CD4-positive, alpha-beta T cell (primary cell): ENCODE measurements at regions not wholly inside any gene's neighbourhood (a gene's known extent, or its start where the extent isn't known, plus 50 kb on each side); places are given as distances from the start of the nearest gene placed in this dataset.

ENCODE experiments used
- ATAC-seq: fragments of 200-7000 bp; cut with Tn5 transposase; one replicate; pipeline ENCODE4 v1.10.0; 2022; ENCODE audit warnings: mild to moderate bottlenecking; ENCODE audit not compliant: poor library complexity
- CTCF ChIA-PET: fragments of 350-600 bp; sonication (Branson Sonifier 250); formaldehyde crosslinking; loops from one replicate; lab custom pipeline; 2021; ENCODE audit warnings: antibody characterized with exemption, inconsistent platforms; lab: Charles Lee
- POLR2A ChIA-PET: fragments of 350-600 bp; sonication (Branson Sonifier 250); formaldehyde crosslinking; loops from one replicate; lab custom pipeline; 2021; ENCODE audit warnings: antibody characterized with exemption, inconsistent platforms; lab: Charles Lee
- DNase-seq, 14 experiments: peaks; one replicate each; pipeline ENCODE4 v3.0.0-alpha.2; 2013 to 2020; ENCODE audit warnings: mixed read lengths in 2 of 14
- H3K27ac ChIP-seq, 2 donors: one replicate each; pipeline versions ENCODE4 v1.5.1 to v1.7.0; 2013; ENCODE audit warnings: low read length in 2 of 2, low read depth in 1 of 2, mild to moderate bottlenecking in 1 of 2
- H3K27me3 ChIP-seq, 2 experiments: 1 replicate in 1 of 2; 2 replicates in 1 of 2; pipeline versions ENCODE4 v1.6.1 to v1.7.0; 2013; ENCODE audit warnings: low read length in 2 of 2, control low read depth in 1 of 2, mild to moderate bottlenecking in 1 of 2, moderate library complexity in 1 of 2; ENCODE audit not compliant: insufficient read depth in 2 of 2, control insufficient read depth in 1 of 2
- H3K36me3 ChIP-seq: one replicate; pipeline ENCODE4 v1.6.1; 2013; ENCODE audit warnings: low read length, control low read depth; ENCODE audit not compliant: insufficient read depth
- H3K4me1 ChIP-seq: one replicate; pipeline ENCODE4 v1.6.1; 2013; ENCODE audit warnings: low read length, control low read depth; ENCODE audit not compliant: insufficient read depth
- H3K4me3 ChIP-seq: one replicate; pipeline ENCODE4 v1.5.1; 2013; ENCODE audit warnings: mild to moderate bottlenecking, low read length, moderate library complexity
- H3K9me3 ChIP-seq, 2 experiments: 1 replicate in 1 of 2; 2 replicates in 1 of 2; pipeline versions ENCODE4 v1.6.1 to v1.7.0; 2013; ENCODE audit warnings: low read length in 2 of 2, mild to moderate bottlenecking in 2 of 2, control low read depth in 1 of 2, moderate library complexity in 1 of 2; ENCODE audit not compliant: control insufficient read depth in 1 of 2, insufficient read depth in 1 of 2
- H3K27ac Mint-ChIP-seq: one replicate; pipeline ENCODE4 v1.8.0; 2020; ENCODE audit warnings: mixed read lengths
- H3K27me3 Mint-ChIP-seq: one replicate; pipeline ENCODE4 v1.8.0; 2021; ENCODE audit warnings: mixed read lengths
- H3K36me3 Mint-ChIP-seq: one replicate; pipeline ENCODE4 v1.8.0; 2021; ENCODE audit warnings: low read depth, mixed read lengths
- H3K4me1 Mint-ChIP-seq: one replicate; pipeline ENCODE4 v1.8.0; 2021; ENCODE audit warnings: low read depth, mixed read lengths
- H3K4me3 Mint-ChIP-seq: one replicate; pipeline ENCODE4 v1.8.0; 2020; ENCODE audit warnings: mild to moderate bottlenecking, mixed read lengths
- H3K9me3 Mint-ChIP-seq: one replicate; pipeline ENCODE4 v1.8.0; 2020; ENCODE audit warnings: mixed read lengths
- CTCF ChIP-seq: fragments of 200-600 bp; IDR thresholded peaks from one replicate; pipeline ENCODE4 v1.8.0; 2022; ENCODE audit warnings: antibody characterized with exemption, mild to moderate bottlenecking
- intact Hi-C, 2 experiments: fragments of 100-400 bp; cut with DNase I in 1 of 2; cut with micrococcal nuclease in 1 of 2; formaldehyde crosslinking; loops; one replicate each; pipeline versions ENCODE4 v1.15.1 to v1.9.0; 2023 to 2025; cut with DNase I, micrococcal nuclease

- Histone ChIP-seq H3K27me3 (no peaks in the 10 kb centered on the region), H3K4me3 (no peak overlapping the region), H3K36me3 (no peaks in the 10 kb centered on the region), H3K27ac (no peak overlapping the region), H3K4me1 (no peaks in the 10 kb centered on the region), H3K9me3 (peaks cover 0 to 7% of the 10 kb centered on the region in 2 experiments)
- Mint-ChIP-seq H3K36me3 (no peaks in the 10 kb centered on the region), H3K27ac (no peak overlapping the region), H3K9me3 (peaks cover 10% of the 10 kb centered on the region), H3K4me3 (no peak overlapping the region), H3K4me1 (no peaks in the 10 kb centered on the region), H3K27me3 (no peaks in the 10 kb centered on the region)
- DNase-seq (no peak), ATAC-seq (no peak)
- CTCF ChIA-PET = no interaction called here
- POLR2A ChIA-PET = no interaction called here
- intact Hi-C loops = no loop called here
- TF ChIP-seq CTCF = no peak
These were observed 1153.4 kb downstream of the CDH8 start for GRCh38 chr16:60882816-60883215.

- Mint-ChIP-seq H3K27me3 (no peaks in the 10 kb centered on the region), H3K27ac (no peak overlapping the region), H3K4me1 (no peaks in the 10 kb centered on the region), H3K4me3 (no peak overlapping the region), H3K36me3 (no peaks in the 10 kb centered on the region), H3K9me3 (peaks cover 13% of the 10 kb centered on the region)
- no peak overlapping the region for H3K4me3 ChIP-seq
- POLR2A ChIA-PET = no interaction called here
- ATAC-seq (no peak), DNase-seq (no peak)
- no peaks in the 10 kb centered on the region for H3K4me1 ChIP-seq
- CTCF ChIA-PET = no interaction called here
- no peaks in the 10 kb centered on the region for H3K27me3 ChIP-seq
- peaks cover 5 to 6% of the 10 kb centered on the region in 2 experiments for H3K9me3 ChIP-seq
- no peaks in the 10 kb centered on the region for H3K36me3 ChIP-seq
- no peak for TF ChIP-seq CTCF
- no peak overlapping the region for H3K27ac ChIP-seq
- intact Hi-C loops = no loop called here
These were observed 1183.6 kb downstream of the CDH8 start for GRCh38 chr16:60852635-60853034.

GRCh38 chr16:60821661-60822060 lies 1214.6 kb downstream of the CDH8 start:
- H3K4me1 ChIP-seq = no peaks in the 10 kb centered on the region
- Mint-ChIP-seq H3K27me3 (no peaks in the 10 kb centered on the region), H3K4me3 (no peak overlapping the region), H3K9me3 (peaks cover 19% of the 10 kb centered on the region), H3K27ac (no peak overlapping the region), H3K36me3 (no peaks in the 10 kb centered on the region), H3K4me1 (no peaks in the 10 kb centered on the region)
- H3K36me3 ChIP-seq = no peaks in the 10 kb centered on the region
- no peak overlapping the region for H3K27ac ChIP-seq
- no peaks in the 10 kb centered on the region for H3K9me3 ChIP-seq
- ATAC-seq (no peak), DNase-seq (no peak)
- TF ChIP-seq CTCF = no peak
- H3K4me3 ChIP-seq = no peak overlapping the region
- intact Hi-C loops = no loop called here
- ChIA-PET CTCF (no interaction called here), POLR2A (no interaction called here)
- H3K27me3 ChIP-seq = no peaks in the 10 kb centered on the region
